ENCODE measurements at regions not wholly inside any gene's neighbourhood (a gene's known extent, or its start where the extent isn't known, plus 50 kb on each side); places are given as distances from the start of the nearest gene placed in this dataset.

DNA sequence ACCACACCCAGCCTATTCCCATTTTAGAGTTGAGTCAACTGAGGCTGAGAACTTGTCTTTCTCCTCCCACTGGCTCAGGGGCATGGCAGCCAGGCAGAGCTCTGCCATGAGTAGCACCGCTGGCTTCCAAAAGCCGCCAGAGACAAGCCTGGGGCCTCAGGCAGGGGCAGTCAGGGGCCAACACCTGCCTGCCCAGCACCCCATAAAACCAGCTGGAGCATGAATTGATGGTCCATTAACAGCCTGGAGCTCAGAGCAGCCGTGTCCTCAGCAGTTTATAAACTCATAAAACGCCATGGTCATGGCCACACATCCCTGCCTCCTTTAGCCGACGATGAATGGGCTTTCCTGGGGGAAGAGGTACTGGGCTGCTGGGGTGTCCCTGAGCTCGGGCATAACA is 50.6 kb upstream of the PAX7 start:
- Histone ChIP-seq H3K4me1 (ENCODE audit: insufficient read depth, insufficient read length) (peaks cover 3% of the 10 kb centered on the region), H3K9ac (ENCODE audit: insufficient read length, low read depth) (no peak overlapping the region), H3K27me3 (ENCODE audit: insufficient read depth, insufficient read length) (peaks cover 4% of the 10 kb centered on the region), H3K9me3 (ENCODE audit: insufficient read depth, low read length) (no peaks in the 10 kb centered on the region), H3K36me3 (ENCODE audit: insufficient read depth, insufficient read length, low read length) (no peaks in the 10 kb centered on the region), H3K4me3 (ENCODE audit: insufficient read length, low read depth) (no peak overlapping the region)
- no peak for TF ChIP-seq ZNF274 (IDR thresholded peaks at IDR 0.05; ENCODE audit: low read depth, low read length)
- no peak for TF ChIP-seq YY1 (IDR thresholded peaks at IDR 0.05; ENCODE audit: insufficient read depth, insufficient read length)
- no peak for TF ChIP-seq SUZ12 (IDR thresholded peaks at IDR 0.05; ENCODE audit: extremely low read depth, insufficient read depth, insufficient read length)
- no peak for DNase-seq (ENCODE audit: low read depth, low spot score)

DNA sequence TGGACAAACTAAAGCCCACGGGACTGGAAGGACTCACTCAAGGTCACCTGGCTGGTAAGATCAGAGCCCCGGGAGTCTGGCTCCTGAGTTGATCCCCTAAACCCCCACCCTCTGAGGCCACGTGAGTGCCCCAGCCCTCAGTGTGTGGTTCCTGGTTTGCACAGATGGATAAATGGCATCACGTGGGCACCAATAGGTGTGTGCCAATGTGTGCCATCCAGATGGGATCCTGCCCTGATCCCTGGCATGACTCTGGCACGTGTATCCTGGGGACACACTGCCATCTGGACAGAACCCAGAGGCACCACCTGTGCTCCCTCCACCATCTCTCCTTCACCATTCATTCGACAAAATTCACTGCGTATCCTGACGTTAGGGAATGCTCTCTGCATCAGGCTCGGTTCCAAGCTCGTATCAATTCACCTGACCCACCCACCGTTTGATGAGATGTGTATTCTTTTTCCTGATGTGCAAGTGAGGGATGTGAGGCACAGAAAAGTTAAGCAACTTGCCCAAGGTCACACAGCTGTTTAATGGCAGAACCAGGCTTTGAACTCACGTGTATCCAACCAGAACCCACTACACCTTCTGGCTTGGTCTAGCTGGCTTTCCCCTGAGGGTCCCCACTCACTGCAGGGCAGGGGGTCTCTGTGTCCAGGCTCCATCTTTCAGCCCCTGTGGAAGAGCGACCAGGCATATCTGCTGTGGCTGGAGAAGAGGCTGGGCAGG is 49.8 kb upstream of the PAX7 start:
- peaks cover 3% of the 10 kb centered on the region for H3K4me1 ChIP-seq (ENCODE audit: insufficient read depth, insufficient read length)
- no peak overlapping the region for H3K4me3 ChIP-seq (ENCODE audit: insufficient read length, low read depth)
- no peak overlapping the region for H3K9ac ChIP-seq (ENCODE audit: insufficient read length, low read depth)
- no peaks in the 10 kb centered on the region for H3K9me3 ChIP-seq (ENCODE audit: insufficient read depth, low read length)
- peaks cover 4% of the 10 kb centered on the region for H3K27me3 ChIP-seq (ENCODE audit: insufficient read depth, insufficient read length)
- DNase-seq (ENCODE audit: low read depth, low spot score) = no peak
- no peaks in the 10 kb centered on the region for H3K36me3 ChIP-seq (ENCODE audit: insufficient read depth, insufficient read length, low read length)
- TF ChIP-seq YY1 (IDR thresholded peaks at IDR 0.05; ENCODE audit: insufficient read depth, insufficient read length) (no peak), ZNF274 (IDR thresholded peaks at IDR 0.05; ENCODE audit: low read depth, low read length) (no peak), SUZ12 (IDR thresholded peaks at IDR 0.05; ENCODE audit: extremely low read depth, insufficient read depth, insufficient read length) (no peak)
